GM21367 (cell line): ENCODE measurements at regions not wholly inside any gene's neighbourhood (a gene's known extent, or its start where the extent isn't known, plus 50 kb on each side); places are given as distances from the start of the nearest gene placed in this dataset.
"Not testable (repeated sequence)": the region's sequence is repeated elsewhere in the genome, so short reads cannot be mapped to it uniquely, and the experiment has no call there.

ENCODE experiments used
- ATAC-seq: cut with Tn5 transposase; IDR thresholded peaks from one replicate; pipeline ENCODE4 v1.9.1; 2021; ENCODE audit not compliant: unreplicated experiment

DNA sequence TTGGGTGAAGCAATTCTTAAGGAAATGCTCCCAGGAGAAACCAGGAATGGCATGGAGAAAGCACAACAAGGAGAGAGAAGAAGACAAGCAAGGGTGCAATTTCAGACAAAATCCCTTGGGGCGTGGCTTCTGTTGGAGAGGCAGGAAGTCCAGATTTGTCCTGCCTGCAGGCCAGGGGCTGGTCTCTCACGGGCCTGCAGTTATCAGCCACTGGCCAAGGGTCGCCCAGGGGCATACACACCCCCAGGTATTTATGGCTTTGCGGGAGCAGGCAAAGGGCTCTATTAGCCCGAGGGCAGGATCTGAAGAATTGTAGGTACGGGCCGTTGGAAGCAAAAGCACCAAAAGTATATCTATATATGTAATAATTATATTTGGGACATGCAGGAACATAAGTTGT, 87.7 kb downstream of the IYD start:
- ATAC-seq = no peak

DNA sequence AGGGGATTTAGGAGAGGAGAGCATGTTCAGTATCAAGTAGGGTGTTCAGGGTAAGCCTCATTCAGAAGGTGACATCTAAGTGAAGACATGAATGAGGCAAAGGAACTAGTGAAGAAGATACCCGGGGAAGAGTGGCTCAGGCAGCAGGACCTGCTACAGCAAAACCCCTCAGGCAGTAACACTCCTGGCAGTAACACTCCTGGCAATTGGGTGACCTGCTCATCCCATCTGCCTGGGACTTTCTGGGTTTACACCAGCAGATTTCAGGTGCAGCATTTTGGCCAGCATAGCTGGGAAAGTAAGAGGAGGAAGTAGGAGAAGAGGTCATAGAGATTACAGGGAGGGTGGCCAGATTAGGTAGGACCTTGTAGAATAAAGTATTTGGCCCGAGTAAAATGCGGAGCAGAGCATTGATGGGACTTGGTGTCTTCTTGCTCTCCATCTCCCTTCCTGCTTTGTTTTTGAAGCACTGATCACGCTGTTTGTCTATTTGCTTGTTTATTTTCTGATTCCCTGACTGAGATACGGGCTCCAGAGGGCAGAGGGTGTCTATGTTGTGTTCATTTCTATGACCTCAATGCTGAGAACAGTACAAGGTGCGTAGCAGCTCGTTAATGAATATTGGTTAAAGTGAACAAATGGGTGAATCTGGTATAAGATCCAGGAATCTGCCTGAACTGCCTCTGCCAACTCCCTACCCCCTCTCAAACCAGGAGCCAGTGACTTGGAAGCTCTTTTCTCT, 88.3 kb downstream of the IYD start:
- ATAC-seq = no peak

- ATAC-seq = no peak
Measured at GRCh38 chr6:150458579-150458978, 89.8 kb downstream of the IYD start.

GRCh38 chr6:150463852-150464251, 95.0 kb downstream of the IYD start:
- no peak for ATAC-seq

DNA sequence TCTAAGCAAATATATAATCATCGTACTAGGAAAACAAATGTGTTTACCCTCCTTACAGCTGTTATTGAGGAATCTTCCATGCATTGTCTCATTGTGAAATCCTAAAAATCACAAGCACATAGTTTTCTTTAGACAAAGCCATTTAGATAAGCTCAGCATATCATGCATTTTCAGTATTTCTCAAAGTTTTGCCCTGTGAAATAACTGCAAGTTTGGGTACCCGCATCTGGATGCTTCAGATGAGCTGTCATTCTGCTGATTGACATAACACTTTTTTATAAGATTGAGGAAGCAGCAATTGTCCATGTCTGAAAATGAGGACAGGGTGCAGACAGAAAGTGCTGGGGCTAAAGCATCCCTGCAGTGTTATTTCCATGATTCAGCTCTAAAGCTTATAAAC, 96.2 kb downstream of the IYD start:
- ATAC-seq = no peak

GRCh38 chr6:150465610-150466009, 96.8 kb downstream of the IYD start:
- ATAC-seq = no peak

- no peak for ATAC-seq
Measured at GRCh38 chr6:150466196-150466595, 97.4 kb downstream of the IYD start.

DNA sequence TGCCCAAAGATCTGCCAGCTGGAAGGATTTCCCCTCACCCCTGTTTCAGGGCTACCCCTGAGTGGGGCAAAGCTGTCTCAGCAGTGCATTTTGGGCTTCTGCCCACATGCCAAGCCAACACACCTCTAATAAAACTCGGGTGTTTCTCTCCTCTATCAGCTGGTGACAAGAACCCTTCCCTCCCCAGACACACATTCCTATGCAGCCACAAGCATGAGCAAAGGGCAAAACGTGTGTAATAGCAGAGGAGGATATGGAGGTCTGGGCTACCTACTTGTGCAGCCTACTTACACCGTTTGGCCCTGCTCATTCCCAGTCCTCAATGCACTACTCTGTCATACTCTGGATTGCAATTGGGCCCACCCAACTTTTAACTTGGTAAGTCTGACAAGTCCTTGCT, 101.3 kb downstream of the IYD start:
- no peak for ATAC-seq

- no peak for ATAC-seq
Measured at GRCh38 chr6:150470960-150471665, 102.3 kb downstream of the IYD start.

GRCh38 chr6:150478656-150479545, 110.1 kb downstream of the IYD start:
- ATAC-seq = no peak

GRCh38 chr6:150482883-150483409, 114.1 kb downstream of the IYD start:
- no peak for ATAC-seq

GRCh38 chr6:150485161-150485958, 114.3 kb upstream of the PLEKHG1 start:
- ATAC-seq = no peak

DNA sequence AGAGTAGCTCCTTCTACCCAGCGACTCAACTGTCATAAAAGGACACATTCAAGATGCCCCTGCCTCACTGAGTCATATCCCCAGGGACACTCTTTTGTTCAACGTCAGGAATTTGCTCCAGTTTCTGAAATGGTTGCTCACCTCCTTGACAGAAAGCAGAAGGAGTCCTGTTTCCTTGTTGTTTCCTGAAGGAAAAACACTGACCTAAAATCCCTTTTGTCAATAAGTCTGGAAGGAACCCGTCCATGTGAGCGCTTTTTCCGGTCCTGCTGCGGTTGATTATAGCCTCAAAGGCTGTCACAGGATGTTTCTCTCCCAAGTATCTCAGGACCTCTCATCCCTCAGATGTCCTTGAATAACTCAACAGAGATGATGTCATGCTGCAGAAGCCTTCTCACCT, 113.6 kb upstream of the PLEKHG1 start:
- no peak for ATAC-seq

DNA sequence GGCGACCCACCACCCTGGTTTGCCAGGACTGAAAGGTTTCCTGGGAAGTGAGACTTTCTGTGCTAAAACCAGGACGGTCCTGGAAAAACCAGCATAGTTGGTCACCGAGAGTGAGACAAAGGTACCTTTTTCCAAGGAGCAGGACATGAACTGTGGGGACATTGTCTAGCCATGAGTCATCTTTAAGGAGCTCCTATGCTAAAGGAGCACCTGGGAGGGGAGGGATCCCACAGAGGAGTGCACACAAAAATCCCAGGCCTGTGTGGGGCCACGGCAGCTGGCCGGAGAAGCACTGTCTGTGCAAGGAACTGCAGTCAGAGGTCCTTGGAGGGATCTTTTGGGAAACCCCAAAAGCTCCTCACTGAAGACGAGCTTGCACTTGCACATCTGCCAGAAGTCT, 109.1 kb upstream of the PLEKHG1 start:
- ATAC-seq = no peak

- ATAC-seq = peak; percentile 87
Measured at GRCh38 chr6:150491131-150491810, 108.4 kb upstream of the PLEKHG1 start.

DNA sequence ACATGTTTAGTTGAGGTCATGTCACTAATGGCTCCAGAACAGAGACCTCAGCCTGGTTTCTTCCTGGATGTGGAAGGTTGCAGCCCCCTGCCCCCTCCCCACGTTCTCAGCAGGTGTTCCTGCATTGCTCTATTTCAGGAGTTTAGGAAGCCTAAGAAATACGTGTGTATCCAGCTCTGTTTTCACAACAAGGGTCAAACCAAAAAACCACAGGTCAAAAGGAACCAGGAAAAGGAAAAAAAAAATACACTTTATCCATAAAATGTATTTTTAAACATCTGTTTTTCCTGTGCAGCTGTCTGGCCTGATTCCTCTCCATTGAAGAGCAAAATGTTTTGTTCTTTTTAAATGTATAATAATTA, 107.9 kb upstream of the PLEKHG1 start:
- ATAC-seq = no peak

DNA sequence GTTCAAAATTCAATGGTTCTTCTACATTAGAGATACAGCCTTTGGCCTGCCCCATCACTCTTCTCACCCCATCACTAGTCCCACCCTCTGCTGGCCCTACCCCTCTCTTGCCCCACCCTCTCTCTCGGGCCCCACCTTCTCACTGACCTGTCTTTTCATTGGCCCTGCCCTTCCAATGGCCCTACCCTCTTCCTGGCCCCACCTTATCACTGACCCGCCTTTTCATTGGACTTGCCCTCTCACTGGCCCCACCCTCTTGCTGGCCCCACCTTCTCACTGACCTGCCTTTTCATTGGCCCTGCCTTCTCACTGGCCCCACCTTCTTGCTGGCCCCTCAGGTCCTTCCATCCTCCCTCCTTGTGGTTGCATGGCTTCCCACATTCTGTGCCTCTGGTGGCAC, 107.2 kb upstream of the PLEKHG1 start:
- no peak for ATAC-seq

DNA sequence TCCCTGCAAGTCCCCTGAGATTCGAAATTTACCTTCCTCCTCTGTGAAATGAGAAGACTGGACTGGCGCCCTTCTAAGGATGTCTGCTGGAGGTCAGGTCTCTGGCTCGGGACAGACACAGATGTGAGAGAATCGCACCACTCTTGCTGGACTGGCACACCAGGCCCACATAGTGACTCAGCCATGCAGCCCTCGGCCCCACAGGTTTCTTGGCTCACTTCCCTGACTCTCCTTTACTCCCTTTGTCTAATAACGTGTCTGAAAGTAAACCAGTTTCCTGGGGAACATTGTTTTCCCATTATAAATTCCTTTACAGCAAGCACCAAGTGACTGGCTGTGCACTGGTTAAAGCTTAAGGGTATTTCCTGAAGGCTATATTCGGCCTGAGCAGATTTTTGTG, 106.7 kb upstream of the PLEKHG1 start:
- ATAC-seq = no peak

GRCh38 chr6:150493552-150493951, 106.1 kb upstream of the PLEKHG1 start:
- not testable (repeated sequence) for ATAC-seq

GRCh38 chr6:150494241-150494640, 105.4 kb upstream of the PLEKHG1 start:
- ATAC-seq = no peak
